NB4 (cell line): ENCODE measurements at regions not wholly inside any gene's neighbourhood (a gene's known extent, or its start where the extent isn't known, plus 50 kb on each side); places are given as distances from the start of the nearest gene placed in this dataset.

Source experiments
- MYC ChIP-seq: IDR thresholded peaks from 2 replicates; pipeline ENCODE4 v1.6.1; 2011; ENCODE audit warnings: low read depth, low read length
- POLR2A ChIP-seq: IDR thresholded peaks from 2 replicates; pipeline ENCODE4 v1.6.1; 2011; ENCODE audit warnings: mild to moderate bottlenecking; ENCODE audit not compliant: insufficient read length; ENCODE audit errors: extremely low read depth
- TF ChIP-seq, protein P1 (sequence below): IDR thresholded peaks from one replicate; pipeline ENCODE4 v1.5.1; 2012; ENCODE audit warnings: low read depth, low read length
- TF ChIP-seq, protein P2 (sequence below): IDR thresholded peaks from 2 replicates; pipeline ENCODE4 v1.6.1; 2011; ENCODE audit warnings: low read depth, low read length

DNA sequence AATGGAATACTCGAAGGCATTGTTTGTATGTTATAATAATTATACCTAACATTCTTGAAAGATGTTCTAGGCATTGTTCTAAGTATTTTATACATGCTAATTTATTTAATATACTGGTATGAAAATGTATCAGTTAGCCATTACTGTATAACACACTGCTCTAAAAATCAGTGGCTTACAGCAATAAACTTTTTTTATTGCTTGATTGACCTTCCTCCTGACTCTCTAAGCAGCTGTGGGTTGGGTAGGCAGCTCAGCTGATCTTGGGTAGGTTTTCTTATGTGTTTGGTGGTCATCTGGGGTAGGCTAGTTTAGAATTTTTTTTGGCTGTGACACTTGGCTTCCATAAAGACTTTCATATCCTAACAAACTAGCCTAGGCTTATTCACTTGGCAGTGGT lies 100.2 kb upstream of the SYT6 start:
- TF ChIP-seq, protein P1, sequence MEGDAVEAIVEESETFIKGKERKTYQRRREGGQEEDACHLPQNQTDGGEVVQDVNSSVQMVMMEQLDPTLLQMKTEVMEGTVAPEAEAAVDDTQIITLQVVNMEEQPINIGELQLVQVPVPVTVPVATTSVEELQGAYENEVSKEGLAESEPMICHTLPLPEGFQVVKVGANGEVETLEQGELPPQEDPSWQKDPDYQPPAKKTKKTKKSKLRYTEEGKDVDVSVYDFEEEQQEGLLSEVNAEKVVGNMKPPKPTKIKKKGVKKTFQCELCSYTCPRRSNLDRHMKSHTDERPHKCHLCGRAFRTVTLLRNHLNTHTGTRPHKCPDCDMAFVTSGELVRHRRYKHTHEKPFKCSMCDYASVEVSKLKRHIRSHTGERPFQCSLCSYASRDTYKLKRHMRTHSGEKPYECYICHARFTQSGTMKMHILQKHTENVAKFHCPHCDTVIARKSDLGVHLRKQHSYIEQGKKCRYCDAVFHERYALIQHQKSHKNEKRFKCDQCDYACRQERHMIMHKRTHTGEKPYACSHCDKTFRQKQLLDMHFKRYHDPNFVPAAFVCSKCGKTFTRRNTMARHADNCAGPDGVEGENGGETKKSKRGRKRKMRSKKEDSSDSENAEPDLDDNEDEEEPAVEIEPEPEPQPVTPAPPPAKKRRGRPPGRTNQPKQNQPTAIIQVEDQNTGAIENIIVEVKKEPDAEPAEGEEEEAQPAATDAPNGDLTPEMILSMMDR: no peak
- TF ChIP-seq POLR2A (no peak), MYC (no peak)
- TF ChIP-seq, protein P2, sequence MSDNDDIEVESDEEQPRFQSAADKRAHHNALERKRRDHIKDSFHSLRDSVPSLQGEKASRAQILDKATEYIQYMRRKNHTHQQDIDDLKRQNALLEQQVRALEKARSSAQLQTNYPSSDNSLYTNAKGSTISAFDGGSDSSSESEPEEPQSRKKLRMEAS: no peak
